PFSK-1 (cell line): ENCODE measurements at regions not wholly inside any gene's neighbourhood (a gene's known extent, or its start where the extent isn't known, plus 50 kb on each side); places are given as distances from the start of the nearest gene placed in this dataset.

ENCODE experiments used
- FOXP2 ChIP-seq: optimal IDR thresholded peaks from 2 replicates; pipeline ENCODE3; 2011; ENCODE audit warnings: borderline replicate concordance, control low read depth, inconsistent platforms; ENCODE audit not compliant: insufficient read depth; ENCODE audit errors: extremely low read length, extremely low read depth
- POLR2AphosphoS5 ChIP-seq: IDR thresholded peaks from 2 replicates; pipeline ENCODE4 v1.6.1; 2012; ENCODE audit warnings: low read depth, mild to moderate bottlenecking, control low read depth, low read length, moderate library complexity
- REST ChIP-seq, 2 experiments: IDR thresholded peaks; 2 replicates each; pipeline versions ENCODE4 v1.6.1 to v1.8.0; 2011 to 2012; ENCODE audit warnings: low read depth in 2 of 2, low read length in 2 of 2, control low read depth in 1 of 2, inconsistent platforms in 1 of 2, mild to moderate bottlenecking in 1 of 2, moderate library complexity in 1 of 2; ENCODE audit not compliant: insufficient read depth in 1 of 2
- SIN3A ChIP-seq: IDR thresholded peaks from 2 replicates; pipeline ENCODE4 v1.6.1; 2012; ENCODE audit warnings: mild to moderate bottlenecking, low read length, moderate library complexity, borderline replicate concordance; ENCODE audit not compliant: insufficient read depth
- TAF1 ChIP-seq: IDR thresholded peaks from 2 replicates; pipeline ENCODE4 v1.6.1; 2012; ENCODE audit warnings: low read length, control low read depth, borderline replicate concordance; ENCODE audit not compliant: insufficient read depth

DNA sequence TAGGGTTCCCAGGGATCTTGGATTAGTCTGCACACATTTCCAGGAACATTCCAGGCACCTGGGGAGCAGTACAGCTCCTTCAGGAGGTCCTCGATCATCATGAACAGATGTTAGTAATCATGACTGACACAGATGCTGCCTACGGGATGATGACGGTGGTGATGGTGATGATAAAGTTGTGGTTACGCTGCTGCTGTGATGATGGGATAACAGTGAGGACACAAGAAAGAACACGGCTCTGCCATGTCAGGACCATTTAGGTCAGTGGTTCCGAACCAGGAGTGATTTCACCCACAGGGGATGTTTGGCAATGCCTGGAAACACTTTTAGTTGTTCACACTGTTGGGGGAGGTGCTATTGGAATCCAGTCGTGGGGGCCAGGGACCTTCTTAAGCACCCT lies 1193.0 kb downstream of the UQCRFS1 start:
- no peak for TF ChIP-seq REST (IDR thresholded peaks at IDR 0.05; ENCODE audit: insufficient read depth in 1 of 2, low read depth in 2 of 2, low read length in 2 of 2)

GRCh38 chr19:28019371-28019770 lies 1193.6 kb downstream of the UQCRFS1 start:
- TF ChIP-seq SIN3A (no peak), TAF1 (no peak), REST (IDR thresholded peaks at IDR 0.05; ENCODE audit: insufficient read depth in 1 of 2, low read depth in 2 of 2, low read length in 2 of 2) (no peak), FOXP2 (no peak), POLR2AphosphoS5 (no peak)

DNA sequence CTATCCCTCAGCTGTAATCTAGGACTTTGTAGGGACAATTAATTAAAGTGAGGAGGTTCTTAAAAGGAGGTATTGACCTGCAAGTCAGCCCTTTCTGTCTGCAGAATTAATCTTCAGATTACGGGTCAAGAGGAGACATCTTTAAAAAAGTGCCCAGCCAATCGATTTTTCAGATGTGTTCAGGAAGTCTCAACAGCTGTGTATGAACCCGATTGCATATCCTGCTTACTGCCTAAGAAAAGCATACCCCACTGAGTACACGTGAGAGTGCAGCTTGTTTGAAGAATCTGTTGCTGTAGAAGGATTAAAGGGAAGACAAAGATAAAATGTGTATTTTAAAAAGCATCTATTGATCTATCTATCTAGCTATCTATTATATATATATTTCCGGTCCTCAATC lies 1194.5 kb downstream of the UQCRFS1 start:
- no peak for TF ChIP-seq TAF1

GRCh38 chr19:28014615-28015405 lies 1198.1 kb downstream of the UQCRFS1 start:
- TF ChIP-seq SIN3A (no peak), TAF1 (no peak), FOXP2 (no peak), POLR2AphosphoS5 (no peak), REST (IDR thresholded peaks at IDR 0.05; ENCODE audit: insufficient read depth in 1 of 2, low read depth in 2 of 2, low read length in 2 of 2) (no peak)

GRCh38 chr19:28012361-28012760 lies 1200.6 kb downstream of the UQCRFS1 start:
- TF ChIP-seq FOXP2 = no peak
- no peak for TF ChIP-seq SIN3A
- TF ChIP-seq TAF1 = no peak
- TF ChIP-seq REST (IDR thresholded peaks at IDR 0.05; ENCODE audit: insufficient read depth in 1 of 2, low read depth in 2 of 2, low read length in 2 of 2) = no peak
- TF ChIP-seq POLR2AphosphoS5 = no peak

GRCh38 chr19:28010656-28011055 lies 1202.3 kb downstream of the UQCRFS1 start:
- no peak for TF ChIP-seq FOXP2
- TF ChIP-seq SIN3A = no peak
- TF ChIP-seq POLR2AphosphoS5 = no peak
- TF ChIP-seq TAF1 = no peak
- TF ChIP-seq REST (IDR thresholded peaks at IDR 0.05; ENCODE audit: insufficient read depth in 1 of 2, low read depth in 2 of 2, low read length in 2 of 2) = no peak
